Liver (tissue), 8 donors: ENCODE measurements at regions not wholly inside any gene's neighbourhood (a gene's known extent, or its start where the extent isn't known, plus 50 kb on each side); places are given as distances from the start of the nearest gene placed in this dataset.

ENCODE experiments used
- DNase-seq: peaks from one replicate; pipeline ENCODE4 v3.0.0-alpha.2; 2017; ENCODE audit warnings: low spot score
- H3K27ac ChIP-seq, 2 donors: one replicate each; pipeline ENCODE4 v1.7.0; 2013; ENCODE audit warnings: inconsistent platforms in 2 of 2, low read length in 2 of 2, control low read depth in 1 of 2, low read depth in 1 of 2, mild to moderate bottlenecking in 1 of 2
- H3K27me3 ChIP-seq, 4 donors: one replicate each; pipeline versions ENCODE4 v1.6.1 to v1.7.0; 2013; ENCODE audit warnings: low read length in 3 of 4, inconsistent platforms in 1 of 4, mild to moderate bottlenecking in 1 of 4, moderate library complexity in 1 of 4; ENCODE audit not compliant: control insufficient read depth in 4 of 4, insufficient read depth in 4 of 4
- H3K36me3 ChIP-seq, 4 donors: one replicate each; pipeline versions ENCODE4 v1.6.1 to v1.7.0; 2013; ENCODE audit warnings: low read length in 3 of 4, mild to moderate bottlenecking in 3 of 4, low read depth in 1 of 4, moderate library complexity in 1 of 4; ENCODE audit not compliant: control insufficient read depth in 4 of 4, insufficient read depth in 3 of 4
- H3K4me1 ChIP-seq, 4 donors: one replicate each; pipeline versions ENCODE4 v1.6.1 to v1.7.0; 2013; ENCODE audit warnings: low read length in 3 of 4, mild to moderate bottlenecking in 3 of 4, moderate library complexity in 1 of 4; ENCODE audit not compliant: control insufficient read depth in 4 of 4, insufficient read depth in 4 of 4
- H3K4me3 ChIP-seq, 3 donors: one replicate each; pipeline versions ENCODE4 v1.6.1 to v1.7.0; 2013; ENCODE audit warnings: low read length in 3 of 3, control low read depth in 1 of 3, low read depth in 1 of 3, mild to moderate bottlenecking in 1 of 3
- H3K9ac ChIP-seq, 2 donors: one replicate each; pipeline ENCODE4 v1.7.0; 2013; ENCODE audit warnings: low read length in 2 of 2, mild to moderate bottlenecking in 2 of 2, moderate library complexity in 2 of 2, control low read depth in 1 of 2, low read depth in 1 of 2
- H3K9me3 ChIP-seq, 4 donors: one replicate each; pipeline versions ENCODE4 v1.6.1 to v1.7.0; 2013; ENCODE audit warnings: low read length in 3 of 4; ENCODE audit not compliant: control insufficient read depth in 4 of 4
- EGR1 ChIP-seq, 2 donors: IDR thresholded peaks; 2 replicates each; pipeline ENCODE4 v1.6.1; 2016 to 2018; ENCODE audit warnings: antibody characterized with exemption in 2 of 2, low read depth in 2 of 2
- FOXA1 ChIP-seq: IDR thresholded peaks from 2 replicates; pipeline ENCODE4 v1.6.1; 2016; ENCODE audit warnings: antibody characterized with exemption
- FOXA2 ChIP-seq: IDR thresholded peaks from 2 replicates; pipeline ENCODE4 v1.6.1; 2016; ENCODE audit warnings: antibody characterized with exemption
- GABPA ChIP-seq, 2 donors: IDR thresholded peaks in 1 of 2; conservative IDR thresholded peaks in 1 of 2; 2 replicates each; pipeline ENCODE4 v1.6.1; 2016; ENCODE audit warnings: antibody characterized with exemption in 2 of 2, mild to moderate bottlenecking in 1 of 2, moderate library complexity in 1 of 2
- HNF4A ChIP-seq, 2 donors: conservative IDR thresholded peaks; 2 replicates each; pipeline ENCODE4 v1.6.1; 2016; ENCODE audit warnings: antibody characterized with exemption in 2 of 2, mild to moderate bottlenecking in 2 of 2
- JUND ChIP-seq, 2 donors: IDR thresholded peaks; 2 replicates each; pipeline ENCODE4 v1.6.1; 2016; ENCODE audit warnings: antibody characterized with exemption in 2 of 2
- NR2F2 ChIP-seq: IDR thresholded peaks from 2 replicates; pipeline ENCODE4 v1.6.1; 2016; ENCODE audit warnings: antibody characterized with exemption
- RAD21 ChIP-seq, 2 donors: IDR thresholded peaks; 2 replicates each; pipeline ENCODE4 v1.6.1; 2016; ENCODE audit warnings: antibody characterized with exemption in 2 of 2, mild to moderate bottlenecking in 2 of 2
- RXRA ChIP-seq, 2 donors: IDR thresholded peaks; 2 replicates each; pipeline ENCODE4 v1.6.1; 2017 to 2018; ENCODE audit warnings: antibody characterized with exemption in 2 of 2, mild to moderate bottlenecking in 1 of 2
- SP1 ChIP-seq: IDR thresholded peaks from 2 replicates; pipeline ENCODE4 v1.6.1; 2018; ENCODE audit warnings: antibody characterized with exemption, mild to moderate bottlenecking
- TAF1 ChIP-seq: conservative IDR thresholded peaks from 2 replicates; pipeline ENCODE4 v1.6.1; 2016; ENCODE audit warnings: antibody characterized with exemption, mild to moderate bottlenecking
- YY1 ChIP-seq: IDR thresholded peaks from 2 replicates; pipeline ENCODE4 v1.6.1; 2016; ENCODE audit warnings: antibody characterized with exemption, mild to moderate bottlenecking
- WGBS: extraction: QIAGEN DNeasy Blood & Tissue Kit; methylation state at CpG from one replicate; pipeline ENCODE4 v1.1.7; 2013; 5-methylcytosine and 5-hydroxymethylcytosine counted together
- TF ChIP-seq, protein P1 (sequence below): IDR thresholded peaks from 2 replicates; pipeline ENCODE4 v1.6.1; 2016; ENCODE audit warnings: antibody characterized with exemption
- TF ChIP-seq, protein P2 (sequence below): IDR thresholded peaks from 2 replicates; pipeline ENCODE4 v1.6.1; 2016; ENCODE audit warnings: antibody characterized with exemption
- TF ChIP-seq, protein P3 (sequence below): fragments of 150-350 bp; IDR thresholded peaks from 2 replicates; pipeline ENCODE4 v1.5.1; 2017; ENCODE audit warnings: improper control_type of control experiment, low read depth, low read length; ENCODE audit not compliant: missing input control
- TF ChIP-seq, protein P4 (sequence below): IDR thresholded peaks from 2 replicates; pipeline ENCODE4 v1.6.1; 2016; ENCODE audit warnings: antibody characterized with exemption
- donor health status: healthy.
- donor health status: healthy.
- donor health status: healthy.
- donor health status: healthy.
- donor health status: healthy.

DNA sequence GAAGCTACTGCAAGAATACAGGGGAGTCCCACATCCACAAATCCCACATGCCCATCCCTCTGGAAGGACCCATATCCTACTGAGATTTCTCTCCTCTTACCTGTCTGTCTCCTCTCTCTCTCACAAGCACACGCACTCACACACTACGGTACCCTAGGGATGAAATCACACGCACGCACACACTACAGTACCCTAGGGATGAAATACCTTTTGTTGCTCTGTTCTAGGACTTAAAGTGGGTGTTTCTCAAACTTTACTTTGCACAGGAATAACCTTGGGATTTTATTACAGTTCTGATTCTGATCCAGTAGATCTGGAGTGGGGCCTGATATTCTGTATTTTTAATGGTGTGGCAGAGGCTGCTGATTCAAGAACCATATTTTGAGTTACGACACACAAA is 622.2 kb upstream of the ZNF385D start (continued):
- TF ChIP-seq SP1 (no peak), HNF4A (conservative IDR thresholded peaks at IDR 0.05) (no peak)
- TF ChIP-seq, protein P1, sequence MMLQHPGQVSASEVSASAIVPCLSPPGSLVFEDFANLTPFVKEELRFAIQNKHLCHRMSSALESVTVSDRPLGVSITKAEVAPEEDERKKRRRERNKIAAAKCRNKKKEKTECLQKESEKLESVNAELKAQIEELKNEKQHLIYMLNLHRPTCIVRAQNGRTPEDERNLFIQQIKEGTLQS = no peak

DNA sequence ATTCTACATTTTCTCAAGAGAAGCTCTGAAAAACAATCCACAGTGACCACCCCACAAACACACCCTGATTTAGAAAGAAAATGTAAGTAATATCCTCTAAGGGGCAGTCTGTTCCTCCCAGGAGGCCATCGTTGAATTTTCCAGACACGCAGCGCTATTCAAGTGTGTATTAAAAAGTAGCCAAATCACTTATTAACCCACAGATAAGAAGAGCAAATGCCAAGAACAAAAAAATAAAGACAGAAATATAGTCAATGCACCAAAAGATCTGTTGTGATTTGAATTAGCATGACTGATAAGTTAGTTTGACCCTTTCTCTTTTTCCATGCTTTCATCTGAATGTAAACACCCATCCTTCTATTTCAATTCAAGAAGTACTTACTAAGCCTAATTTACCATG is 622.8 kb upstream of the ZNF385D start:
- Histone ChIP-seq H3K36me3 (no peaks in the 10 kb centered on the region), H3K9me3 (peaks cover 0 to 5% (median 0%) of the 10 kb centered on the region in 4 donors), H3K4me1 (peaks cover 0 to 11% (median 5%) of the 10 kb centered on the region in 4 donors), H3K4me3 (no peak overlapping the region), H3K27me3 (peaks cover 0 to 3% (median 0%) of the 10 kb centered on the region in 4 donors), H3K9ac (no peak overlapping the region), H3K27ac (no peak overlapping the region)
- WGBS = 87% methylated on average over 3 of the region's 3 CpGs
- no peak for DNase-seq
- no peak for TF ChIP-seq HNF4A (conservative IDR thresholded peaks at IDR 0.05)
- no peak for TF ChIP-seq RAD21 (IDR thresholded peaks at IDR 0.05)
- no peak for TF ChIP-seq JUND (IDR thresholded peaks at IDR 0.05)
- TF ChIP-seq, protein P2, sequence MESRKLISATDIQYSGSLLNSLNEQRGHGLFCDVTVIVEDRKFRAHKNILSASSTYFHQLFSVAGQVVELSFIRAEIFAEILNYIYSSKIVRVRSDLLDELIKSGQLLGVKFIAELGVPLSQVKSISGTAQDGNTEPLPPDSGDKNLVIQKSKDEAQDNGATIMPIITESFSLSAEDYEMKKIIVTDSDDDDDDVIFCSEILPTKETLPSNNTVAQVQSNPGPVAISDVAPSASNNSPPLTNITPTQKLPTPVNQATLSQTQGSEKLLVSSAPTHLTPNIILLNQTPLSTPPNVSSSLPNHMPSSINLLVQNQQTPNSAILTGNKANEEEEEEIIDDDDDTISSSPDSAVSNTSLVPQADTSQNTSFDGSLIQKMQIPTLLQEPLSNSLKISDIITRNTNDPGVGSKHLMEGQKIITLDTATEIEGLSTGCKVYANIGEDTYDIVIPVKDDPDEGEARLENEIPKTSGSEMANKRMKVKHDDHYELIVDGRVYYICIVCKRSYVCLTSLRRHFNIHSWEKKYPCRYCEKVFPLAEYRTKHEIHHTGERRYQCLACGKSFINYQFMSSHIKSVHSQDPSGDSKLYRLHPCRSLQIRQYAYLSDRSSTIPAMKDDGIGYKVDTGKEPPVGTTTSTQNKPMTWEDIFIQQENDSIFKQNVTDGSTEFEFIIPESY = no peak
- TF ChIP-seq GABPA (IDR thresholded peaks at IDR 0.05 in 1 of 2, conservative IDR thresholded peaks at IDR 0.05 in 1 of 2) = no peak
- TF ChIP-seq, protein P3, sequence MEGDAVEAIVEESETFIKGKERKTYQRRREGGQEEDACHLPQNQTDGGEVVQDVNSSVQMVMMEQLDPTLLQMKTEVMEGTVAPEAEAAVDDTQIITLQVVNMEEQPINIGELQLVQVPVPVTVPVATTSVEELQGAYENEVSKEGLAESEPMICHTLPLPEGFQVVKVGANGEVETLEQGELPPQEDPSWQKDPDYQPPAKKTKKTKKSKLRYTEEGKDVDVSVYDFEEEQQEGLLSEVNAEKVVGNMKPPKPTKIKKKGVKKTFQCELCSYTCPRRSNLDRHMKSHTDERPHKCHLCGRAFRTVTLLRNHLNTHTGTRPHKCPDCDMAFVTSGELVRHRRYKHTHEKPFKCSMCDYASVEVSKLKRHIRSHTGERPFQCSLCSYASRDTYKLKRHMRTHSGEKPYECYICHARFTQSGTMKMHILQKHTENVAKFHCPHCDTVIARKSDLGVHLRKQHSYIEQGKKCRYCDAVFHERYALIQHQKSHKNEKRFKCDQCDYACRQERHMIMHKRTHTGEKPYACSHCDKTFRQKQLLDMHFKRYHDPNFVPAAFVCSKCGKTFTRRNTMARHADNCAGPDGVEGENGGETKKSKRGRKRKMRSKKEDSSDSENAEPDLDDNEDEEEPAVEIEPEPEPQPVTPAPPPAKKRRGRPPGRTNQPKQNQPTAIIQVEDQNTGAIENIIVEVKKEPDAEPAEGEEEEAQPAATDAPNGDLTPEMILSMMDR = no peak
- no peak for TF ChIP-seq FOXA2

DNA sequence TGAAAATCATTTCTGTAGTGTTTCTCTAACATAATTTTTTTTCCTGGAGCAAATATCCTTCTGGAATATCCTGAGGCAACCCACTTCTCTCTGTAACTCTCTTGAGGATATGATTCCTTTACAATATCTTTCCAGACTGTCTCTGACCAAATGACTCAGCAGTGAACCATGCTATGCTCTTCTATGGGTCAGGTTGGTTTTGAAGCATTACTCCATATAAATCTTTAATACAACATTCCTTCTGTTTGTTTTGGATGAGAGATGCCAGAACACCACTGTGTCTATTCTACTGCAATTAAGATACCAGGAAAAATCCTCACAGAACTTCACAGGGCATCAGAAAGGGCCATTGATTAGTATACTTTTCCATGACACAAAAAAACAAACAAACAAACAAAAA is 626.4 kb upstream of the ZNF385D start:
- H3K9me3 ChIP-seq = no peaks in the 10 kb centered on the region
- no peaks in the 10 kb centered on the region for H3K27me3 ChIP-seq
- peaks cover 0 to 4% (median 3%) of the 10 kb centered on the region in 4 donors for H3K4me1 ChIP-seq
- no peaks in the 10 kb centered on the region for H3K36me3 ChIP-seq
- no peak for TF ChIP-seq YY1
- TF ChIP-seq EGR1 (IDR thresholded peaks at IDR 0.05; ENCODE audit: low read depth in 2 of 2) = no peak
- no peak for TF ChIP-seq FOXA1
- TF ChIP-seq RAD21 (IDR thresholded peaks at IDR 0.05) = no peak
- TF ChIP-seq GABPA (IDR thresholded peaks at IDR 0.05 in 1 of 2, conservative IDR thresholded peaks at IDR 0.05 in 1 of 2) = no peak
- no peak overlapping the region for H3K27ac ChIP-seq
- no peak for DNase-seq
- H3K9ac ChIP-seq = no peak overlapping the region
- H3K4me3 ChIP-seq = no peak overlapping the region

DNA sequence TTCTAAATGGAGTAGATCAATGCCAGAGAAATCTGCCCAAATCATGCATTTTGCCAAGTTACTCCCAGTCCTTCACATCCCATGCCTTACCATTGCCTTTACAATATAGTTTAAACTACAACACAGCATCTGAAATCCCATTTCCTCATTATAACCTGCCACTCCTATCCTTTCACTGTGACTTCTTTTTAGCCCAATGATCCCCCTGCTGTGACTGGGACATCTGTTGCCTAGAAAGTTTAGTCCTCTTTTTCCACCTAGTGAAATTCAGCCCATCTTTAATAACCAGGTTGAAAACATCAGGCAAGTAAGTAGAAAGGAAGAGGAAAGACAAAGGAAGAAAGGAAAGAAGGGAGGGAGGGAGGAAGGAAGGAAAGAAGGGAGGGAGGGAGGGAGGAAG is 627.9 kb upstream of the ZNF385D start:
- Histone ChIP-seq H3K36me3 (no peaks in the 10 kb centered on the region), H3K9me3 (no peaks in the 10 kb centered on the region), H3K9ac (no peak overlapping the region), H3K27me3 (no peaks in the 10 kb centered on the region), H3K4me3 (no peak overlapping the region), H3K4me1 (no peaks in the 10 kb centered on the region), H3K27ac (no peak overlapping the region)
- DNase-seq = no peak
- TF ChIP-seq HNF4A (conservative IDR thresholded peaks at IDR 0.05) (no peak), GABPA (IDR thresholded peaks at IDR 0.05 in 1 of 2, conservative IDR thresholded peaks at IDR 0.05 in 1 of 2) (no peak), FOXA2 (no peak), YY1 (no peak), RAD21 (IDR thresholded peaks at IDR 0.05) (no peak), SP1 (no peak), TAF1 (no peak), FOXA1 (no peak), NR2F2 (no peak), EGR1 (IDR thresholded peaks at IDR 0.05; ENCODE audit: low read depth in 2 of 2) (no peak), RXRA (IDR thresholded peaks at IDR 0.05) (no peak)
- TF ChIP-seq, protein P1 = no peak
- TF ChIP-seq, protein P2 = no peak
- TF ChIP-seq, protein P4, sequence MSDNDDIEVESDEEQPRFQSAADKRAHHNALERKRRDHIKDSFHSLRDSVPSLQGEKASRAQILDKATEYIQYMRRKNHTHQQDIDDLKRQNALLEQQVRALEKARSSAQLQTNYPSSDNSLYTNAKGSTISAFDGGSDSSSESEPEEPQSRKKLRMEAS = no peak
- TF ChIP-seq, protein P3 = no peak
